Dedifferentiated amniotic fluid mesenchymal stem cell (primary cell): ENCODE measurements at regions not wholly inside any gene's neighbourhood (a gene's known extent, or its start where the extent isn't known, plus 50 kb on each side); places are given as distances from the start of the nearest gene placed in this dataset.

ENCODE experiments used
- DNase-seq: peaks from one replicate; pipeline ENCODE4 v3.0.0-alpha.2; 2016; ENCODE audit errors: extremely low spot score

GRCh38 chr9:129400971-129401622 lies 219.8 kb downstream of the C9orf50 start:
- no peak for DNase-seq

- no peak for DNase-seq
Measured at GRCh38 chr9:129400001-129400970, 220.6 kb downstream of the C9orf50 start.

GRCh38 chr9:129399634-129399990 lies 221.3 kb downstream of the C9orf50 start:
- DNase-seq: no peak

GRCh38 chr9:129398961-129399633 lies 221.0 kb upstream of the IER5L start:
- DNase-seq: no peak

GRCh38 chr9:129398101-129398960 lies 220.3 kb upstream of the IER5L start:
- no peak for DNase-seq

- no peak for DNase-seq
Measured at GRCh38 chr9:129397335-129397734, 219.3 kb upstream of the IER5L start.

- no peak for DNase-seq
Measured at GRCh38 chr9:129396365-129396708, 218.3 kb upstream of the IER5L start.

- no peak for DNase-seq
Measured at GRCh38 chr9:129395633-129396364, 217.7 kb upstream of the IER5L start.

- DNase-seq: no peak
Measured at GRCh38 chr9:129394886-129395279, 216.8 kb upstream of the IER5L start.

- DNase-seq: no peak
Measured at GRCh38 chr9:129394061-129394885, 216.2 kb upstream of the IER5L start.

GRCh38 chr9:129393064-129393463 lies 215.0 kb upstream of the IER5L start:
- no peak for DNase-seq

GRCh38 chr9:129392093-129392541 lies 214.1 kb upstream of the IER5L start:
- no peak for DNase-seq

GRCh38 chr9:129391221-129391661 lies 213.2 kb upstream of the IER5L start:
- no peak for DNase-seq

GRCh38 chr9:129390541-129390940 lies 212.5 kb upstream of the IER5L start:
- no peak for DNase-seq

- no peak for DNase-seq
Measured at GRCh38 chr9:129387822-129388221, 209.8 kb upstream of the IER5L start.

GRCh38 chr9:129386812-129387177 lies 208.7 kb upstream of the IER5L start:
- no peak for DNase-seq

- no peak for DNase-seq
Measured at GRCh38 chr9:129385211-129385934, 207.3 kb upstream of the IER5L start.

- DNase-seq: no peak
Measured at GRCh38 chr9:129384491-129385210, 206.6 kb upstream of the IER5L start.
